H1 (cell line): ENCODE measurements at regions not wholly inside any gene's neighbourhood (a gene's known extent, or its start where the extent isn't known, plus 50 kb on each side); places are given as distances from the start of the nearest gene placed in this dataset.

Source experiments
- CEBPB ChIP-seq: IDR thresholded peaks from 2 replicates; pipeline ENCODE4 v1.6.1; 2012; ENCODE audit warnings: low read depth, low read length
- CHD2 ChIP-seq: IDR thresholded peaks from 2 replicates; pipeline ENCODE4 v1.6.1; 2012; ENCODE audit warnings: low read length, improper control_type of control experiment
- JUND ChIP-seq: IDR thresholded peaks from 2 replicates; pipeline ENCODE4 v1.6.1; 2011; ENCODE audit warnings: mild to moderate bottlenecking, improper control_type of control experiment, low read length
- MAFK ChIP-seq: IDR thresholded peaks from 2 replicates; pipeline ENCODE4 v1.6.1; 2012; ENCODE audit warnings: low read depth, mild to moderate bottlenecking, improper control_type of control experiment, low read length
- NANOG ChIP-seq: IDR thresholded peaks from 2 replicates; pipeline ENCODE4 v1.6.1; 2011; ENCODE audit warnings: low read length, low read depth, mild to moderate bottlenecking, inconsistent platforms; ENCODE audit not compliant: insufficient read depth, poor library complexity, severe bottlenecking
- RBBP5 ChIP-seq: IDR thresholded peaks from 2 replicates; pipeline ENCODE4 v1.7.1; 2012; ENCODE audit warnings: low read depth, mild to moderate bottlenecking, inconsistent platforms, low read length, moderate library complexity, borderline replicate concordance
- RFX5 ChIP-seq: IDR thresholded peaks from 2 replicates; pipeline ENCODE4 v1.6.1; 2011; ENCODE audit warnings: low read depth, low read length, improper control_type of control experiment, borderline replicate concordance
- RXRA ChIP-seq: IDR thresholded peaks from 2 replicates; pipeline ENCODE4 v1.6.1; 2011; ENCODE audit warnings: low read depth, mild to moderate bottlenecking, low read length, moderate library complexity; ENCODE audit not compliant: insufficient read depth
- SP1 ChIP-seq: IDR thresholded peaks from 2 replicates; pipeline ENCODE4 v1.6.1; 2011; ENCODE audit warnings: low read depth, low read length
- SP2 ChIP-seq: IDR thresholded peaks from 2 replicates; pipeline ENCODE4 v1.6.1; 2012; ENCODE audit warnings: mild to moderate bottlenecking, low read length, inconsistent platforms
- YY1 ChIP-seq: IDR thresholded peaks from 2 replicates; pipeline ENCODE4 v1.6.1; 2011; ENCODE audit warnings: low read depth, mild to moderate bottlenecking, low read length
- TF ChIP-seq, protein P1 (sequence below): fragments of 300-600 bp; sonication (generic); IDR thresholded peaks from 2 replicates; pipeline ENCODE4 v1.7.1; 2012; ENCODE audit warnings: low read length, moderate library complexity, mild to moderate bottlenecking, inconsistent platforms; ENCODE audit not compliant: insufficient replicate concordance
- TF ChIP-seq, protein P2 (sequence below): IDR thresholded peaks from 2 replicates; pipeline ENCODE4 v1.6.1; 2012; ENCODE audit warnings: inconsistent platforms

GRCh38 chr3:83321891-83322290 is 1560.4 kb upstream of the GBE1 start (continued):
- TF ChIP-seq, protein P1, sequence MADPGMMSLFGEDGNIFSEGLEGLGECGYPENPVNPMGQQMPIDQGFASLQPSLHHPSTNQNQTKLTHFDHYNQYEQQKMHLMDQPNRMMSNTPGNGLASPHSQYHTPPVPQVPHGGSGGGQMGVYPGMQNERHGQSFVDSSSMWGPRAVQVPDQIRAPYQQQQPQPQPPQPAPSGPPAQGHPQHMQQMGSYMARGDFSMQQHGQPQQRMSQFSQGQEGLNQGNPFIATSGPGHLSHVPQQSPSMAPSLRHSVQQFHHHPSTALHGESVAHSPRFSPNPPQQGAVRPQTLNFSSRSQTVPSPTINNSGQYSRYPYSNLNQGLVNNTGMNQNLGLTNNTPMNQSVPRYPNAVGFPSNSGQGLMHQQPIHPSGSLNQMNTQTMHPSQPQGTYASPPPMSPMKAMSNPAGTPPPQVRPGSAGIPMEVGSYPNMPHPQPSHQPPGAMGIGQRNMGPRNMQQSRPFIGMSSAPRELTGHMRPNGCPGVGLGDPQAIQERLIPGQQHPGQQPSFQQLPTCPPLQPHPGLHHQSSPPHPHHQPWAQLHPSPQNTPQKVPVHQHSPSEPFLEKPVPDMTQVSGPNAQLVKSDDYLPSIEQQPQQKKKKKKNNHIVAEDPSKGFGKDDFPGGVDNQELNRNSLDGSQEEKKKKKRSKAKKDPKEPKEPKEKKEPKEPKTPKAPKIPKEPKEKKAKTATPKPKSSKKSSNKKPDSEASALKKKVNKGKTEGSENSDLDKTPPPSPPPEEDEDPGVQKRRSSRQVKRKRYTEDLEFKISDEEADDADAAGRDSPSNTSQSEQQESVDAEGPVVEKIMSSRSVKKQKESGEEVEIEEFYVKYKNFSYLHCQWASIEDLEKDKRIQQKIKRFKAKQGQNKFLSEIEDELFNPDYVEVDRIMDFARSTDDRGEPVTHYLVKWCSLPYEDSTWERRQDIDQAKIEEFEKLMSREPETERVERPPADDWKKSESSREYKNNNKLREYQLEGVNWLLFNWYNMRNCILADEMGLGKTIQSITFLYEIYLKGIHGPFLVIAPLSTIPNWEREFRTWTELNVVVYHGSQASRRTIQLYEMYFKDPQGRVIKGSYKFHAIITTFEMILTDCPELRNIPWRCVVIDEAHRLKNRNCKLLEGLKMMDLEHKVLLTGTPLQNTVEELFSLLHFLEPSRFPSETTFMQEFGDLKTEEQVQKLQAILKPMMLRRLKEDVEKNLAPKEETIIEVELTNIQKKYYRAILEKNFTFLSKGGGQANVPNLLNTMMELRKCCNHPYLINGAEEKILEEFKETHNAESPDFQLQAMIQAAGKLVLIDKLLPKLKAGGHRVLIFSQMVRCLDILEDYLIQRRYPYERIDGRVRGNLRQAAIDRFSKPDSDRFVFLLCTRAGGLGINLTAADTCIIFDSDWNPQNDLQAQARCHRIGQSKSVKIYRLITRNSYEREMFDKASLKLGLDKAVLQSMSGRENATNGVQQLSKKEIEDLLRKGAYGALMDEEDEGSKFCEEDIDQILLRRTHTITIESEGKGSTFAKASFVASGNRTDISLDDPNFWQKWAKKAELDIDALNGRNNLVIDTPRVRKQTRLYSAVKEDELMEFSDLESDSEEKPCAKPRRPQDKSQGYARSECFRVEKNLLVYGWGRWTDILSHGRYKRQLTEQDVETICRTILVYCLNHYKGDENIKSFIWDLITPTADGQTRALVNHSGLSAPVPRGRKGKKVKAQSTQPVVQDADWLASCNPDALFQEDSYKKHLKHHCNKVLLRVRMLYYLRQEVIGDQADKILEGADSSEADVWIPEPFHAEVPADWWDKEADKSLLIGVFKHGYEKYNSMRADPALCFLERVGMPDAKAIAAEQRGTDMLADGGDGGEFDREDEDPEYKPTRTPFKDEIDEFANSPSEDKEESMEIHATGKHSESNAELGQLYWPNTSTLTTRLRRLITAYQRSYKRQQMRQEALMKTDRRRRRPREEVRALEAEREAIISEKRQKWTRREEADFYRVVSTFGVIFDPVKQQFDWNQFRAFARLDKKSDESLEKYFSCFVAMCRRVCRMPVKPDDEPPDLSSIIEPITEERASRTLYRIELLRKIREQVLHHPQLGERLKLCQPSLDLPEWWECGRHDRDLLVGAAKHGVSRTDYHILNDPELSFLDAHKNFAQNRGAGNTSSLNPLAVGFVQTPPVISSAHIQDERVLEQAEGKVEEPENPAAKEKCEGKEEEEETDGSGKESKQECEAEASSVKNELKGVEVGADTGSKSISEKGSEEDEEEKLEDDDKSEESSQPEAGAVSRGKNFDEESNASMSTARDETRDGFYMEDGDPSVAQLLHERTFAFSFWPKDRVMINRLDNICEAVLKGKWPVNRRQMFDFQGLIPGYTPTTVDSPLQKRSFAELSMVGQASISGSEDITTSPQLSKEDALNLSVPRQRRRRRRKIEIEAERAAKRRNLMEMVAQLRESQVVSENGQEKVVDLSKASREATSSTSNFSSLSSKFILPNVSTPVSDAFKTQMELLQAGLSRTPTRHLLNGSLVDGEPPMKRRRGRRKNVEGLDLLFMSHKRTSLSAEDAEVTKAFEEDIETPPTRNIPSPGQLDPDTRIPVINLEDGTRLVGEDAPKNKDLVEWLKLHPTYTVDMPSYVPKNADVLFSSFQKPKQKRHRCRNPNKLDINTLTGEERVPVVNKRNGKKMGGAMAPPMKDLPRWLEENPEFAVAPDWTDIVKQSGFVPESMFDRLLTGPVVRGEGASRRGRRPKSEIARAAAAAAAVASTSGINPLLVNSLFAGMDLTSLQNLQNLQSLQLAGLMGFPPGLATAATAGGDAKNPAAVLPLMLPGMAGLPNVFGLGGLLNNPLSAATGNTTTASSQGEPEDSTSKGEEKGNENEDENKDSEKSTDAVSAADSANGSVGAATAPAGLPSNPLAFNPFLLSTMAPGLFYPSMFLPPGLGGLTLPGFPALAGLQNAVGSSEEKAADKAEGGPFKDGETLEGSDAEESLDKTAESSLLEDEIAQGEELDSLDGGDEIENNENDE, result no peak
- TF ChIP-seq NANOG, result no peak
- no peak for TF ChIP-seq RBBP5
- no peak for TF ChIP-seq SP2
- TF ChIP-seq RXRA, result no peak
- TF ChIP-seq, protein P2, sequence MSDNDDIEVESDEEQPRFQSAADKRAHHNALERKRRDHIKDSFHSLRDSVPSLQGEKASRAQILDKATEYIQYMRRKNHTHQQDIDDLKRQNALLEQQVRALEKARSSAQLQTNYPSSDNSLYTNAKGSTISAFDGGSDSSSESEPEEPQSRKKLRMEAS, result no peak
- TF ChIP-seq RFX5, result no peak
- TF ChIP-seq SP1, result no peak
- TF ChIP-seq CHD2, result no peak
- no peak for TF ChIP-seq YY1
- no peak for TF ChIP-seq CEBPB
- TF ChIP-seq MAFK, result no peak
- TF ChIP-seq JUND, result no peak
